Stimulated activated CD4-positive, alpha-beta T cell treated with anti-CD3 and anti-CD28 coated beads, Interleukin-15, amount 100 ng/mL, for 1 hour (primary cell): ENCODE measurements at regions not wholly inside any gene's neighbourhood (a gene's known extent, or its start where the extent isn't known, plus 50 kb on each side); places are given as distances from the start of the nearest gene placed in this dataset.
"Not testable (repeated sequence)": the region's sequence is repeated elsewhere in the genome, so short reads cannot be mapped to it uniquely, and the experiment has no call there.

Experiments used
- DNase-seq, 2 donors: peaks; one replicate each; pipeline ENCODE4 v3.0.0-alpha.2; 2020; ENCODE audit warnings: low read depth in 1 of 2, low spot score in 1 of 2

GRCh38 chr10:36559412-36560400, 565.7 kb upstream of the ANKRD30A start:
- no peak for DNase-seq

- DNase-seq: no peak
Observed at GRCh38 chr10:36556468-36556867, 568.9 kb upstream of the ANKRD30A start.

- no peak for DNase-seq
Observed at GRCh38 chr10:36555036-36555435, 570.4 kb upstream of the ANKRD30A start.

- no peak for DNase-seq
Observed at GRCh38 chr10:36547965-36548364, 577.4 kb upstream of the ANKRD30A start.

GRCh38 chr10:36542493-36542892, 582.9 kb upstream of the ANKRD30A start:
- DNase-seq: no peak

GRCh38 chr10:36540611-36541010, 584.8 kb upstream of the ANKRD30A start:
- DNase-seq: no peak

- no peak for DNase-seq
Observed at GRCh38 chr10:36538953-36539586, 586.3 kb upstream of the ANKRD30A start.

- DNase-seq: no peak
Observed at GRCh38 chr10:36534471-36535002, 590.9 kb upstream of the ANKRD30A start.

- no peak for DNase-seq
Observed at GRCh38 chr10:36533861-36534260, 591.5 kb upstream of the ANKRD30A start.

- DNase-seq: no peak
Observed at GRCh38 chr10:36533316-36533715, 592.1 kb upstream of the ANKRD30A start.

GRCh38 chr10:36531621-36532020, 593.8 kb upstream of the ANKRD30A start:
- no peak for DNase-seq

GRCh38 chr10:36526033-36526432, 599.4 kb upstream of the ANKRD30A start:
- no peak for DNase-seq

- not testable (repeated sequence) for DNase-seq
Observed at GRCh38 chr10:36524126-36524525, 601.3 kb upstream of the ANKRD30A start.

- DNase-seq: no peak
Observed at GRCh38 chr10:36519909-36520308, 605.5 kb upstream of the ANKRD30A start.

- no peak for DNase-seq
Observed at GRCh38 chr10:36516281-36516680, 609.1 kb upstream of the ANKRD30A start.

GRCh38 chr10:36515319-36515718, 610.1 kb upstream of the ANKRD30A start:
- no peak for DNase-seq

- DNase-seq: no peak
Observed at GRCh38 chr10:36507715-36508114, 617.7 kb upstream of the ANKRD30A start.

GRCh38 chr10:36506697-36507496, 618.5 kb upstream of the ANKRD30A start:
- no peak for DNase-seq

- no peak for DNase-seq
Observed at GRCh38 chr10:36506261-36506660, 619.1 kb upstream of the ANKRD30A start.

- DNase-seq: no peak
Observed at GRCh38 chr10:36504758-36505157, 620.6 kb upstream of the ANKRD30A start.

GRCh38 chr10:36500266-36500665, 625.1 kb upstream of the ANKRD30A start:
- DNase-seq: no peak
